Subcutaneous abdominal adipose tissue (tissue), 5 donors: ENCODE measurements at regions not wholly inside any gene's neighbourhood (a gene's known extent, or its start where the extent isn't known, plus 50 kb on each side); places are given as distances from the start of the nearest gene placed in this dataset.
A peak's percentile ranks its signal among the peaks of the same experiment; 100 is the strongest.

Experiments
- H3K27ac ChIP-seq: one replicate; pipeline ENCODE4 v1.7.0; 2013; ENCODE audit warnings: low read depth, mild to moderate bottlenecking, inconsistent platforms, low read length, moderate library complexity
- H3K27me3 ChIP-seq, 5 donors: one replicate each; pipeline ENCODE4 v1.7.0; 2013; ENCODE audit warnings: low read length in 5 of 5, inconsistent platforms in 1 of 5; ENCODE audit not compliant: control insufficient read depth in 5 of 5, insufficient read depth in 4 of 5
- H3K36me3 ChIP-seq, 5 donors: one replicate each; pipeline ENCODE4 v1.7.0; 2013; ENCODE audit warnings: low read length in 5 of 5; ENCODE audit not compliant: control insufficient read depth in 5 of 5, insufficient read depth in 5 of 5
- H3K4me1 ChIP-seq, 5 donors: one replicate each; pipeline ENCODE4 v1.7.0; 2013; ENCODE audit warnings: low read length in 5 of 5, mild to moderate bottlenecking in 3 of 5, moderate library complexity in 1 of 5; ENCODE audit not compliant: control insufficient read depth in 5 of 5, insufficient read depth in 5 of 5
- H3K4me3 ChIP-seq, 5 donors: one replicate each; pipeline ENCODE4 v1.7.0; 2013; ENCODE audit warnings: low read length in 5 of 5, low read depth in 1 of 5
- H3K9ac ChIP-seq, 5 donors: one replicate each; pipeline ENCODE4 v1.7.0; 2013; ENCODE audit warnings: low read length in 5 of 5, mild to moderate bottlenecking in 4 of 5, moderate library complexity in 3 of 5
- H3K9me3 ChIP-seq, 5 donors: one replicate each; pipeline ENCODE4 v1.7.0; 2013; ENCODE audit warnings: low read length in 5 of 5; ENCODE audit not compliant: control insufficient read depth in 5 of 5
- donor health status: healthy.
- donor health status: healthy.
- donor health status: healthy.
- donor health status: healthy.
- donor health status: healthy.

DNA sequence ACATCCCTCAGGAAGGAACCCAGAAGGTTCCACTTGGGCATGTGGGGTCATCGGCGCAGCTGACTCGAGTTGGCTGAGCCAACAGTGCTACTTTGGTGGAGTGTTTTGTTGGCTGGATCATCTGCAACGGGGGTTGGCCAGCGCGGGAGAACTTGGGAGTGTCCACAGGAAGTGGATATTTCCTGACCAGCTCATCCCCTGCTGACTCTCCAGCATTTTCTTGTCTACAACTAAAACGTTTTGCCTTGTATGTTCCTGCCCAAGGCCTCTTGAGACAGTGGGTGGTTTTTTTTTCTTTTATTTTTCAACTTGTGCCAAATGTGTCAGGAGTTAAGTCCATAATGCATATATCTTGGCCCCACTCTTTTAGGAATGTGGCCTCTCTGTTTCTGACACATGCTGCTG lies 208.6 kb downstream of the ZNF365 start:
- no peak overlapping the region for H3K4me3 ChIP-seq
- H3K27ac ChIP-seq, result peak overlapping the region; percentile 66

DNA sequence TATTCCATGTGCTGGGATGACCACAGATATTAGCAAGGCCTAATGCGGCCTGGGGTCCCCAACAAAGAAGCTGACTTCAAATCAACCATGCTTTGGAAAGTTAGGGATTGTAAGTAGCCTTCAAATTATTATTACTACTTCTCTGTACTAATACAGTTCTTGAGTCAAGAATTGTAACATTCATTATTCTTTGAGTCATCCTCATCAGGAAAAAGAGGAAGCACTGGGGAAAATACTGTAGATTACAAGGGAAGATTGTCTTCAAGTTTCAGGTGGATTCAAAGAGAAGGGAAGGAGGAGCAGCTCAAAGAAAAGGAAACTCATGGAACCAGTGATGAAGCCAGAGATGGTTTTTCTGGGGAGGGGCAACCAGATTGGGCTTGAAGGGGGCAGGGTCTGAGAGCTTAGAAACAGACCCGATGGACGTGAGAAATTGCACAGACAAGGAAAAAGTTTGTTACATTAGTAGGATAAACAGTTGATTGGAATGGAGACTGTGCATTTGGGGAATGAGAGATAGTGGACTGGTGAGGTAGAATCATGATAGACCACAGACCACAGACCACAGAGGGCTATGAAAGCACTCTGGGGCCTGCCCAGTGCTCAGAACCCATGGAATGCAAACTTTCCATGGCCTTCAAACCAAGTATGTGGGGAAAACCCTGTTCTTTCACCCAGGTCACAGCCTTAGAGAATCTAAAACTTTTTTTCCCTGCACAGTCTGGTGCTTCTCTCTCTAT lies 209.9 kb downstream of the ZNF365 start:
- Histone ChIP-seq H3K4me3 (no peak overlapping the region), H3K27ac (peak overlapping the region; percentile 45), H3K27me3 (no peaks in the 10 kb centered on the region), H3K4me1 (peaks cover 2 to 41% (median 30%) of the 10 kb centered on the region in 5 donors), H3K9me3 (peaks cover 0 to 4% (median 0%) of the 10 kb centered on the region in 5 donors), H3K36me3 (no peaks in the 10 kb centered on the region), H3K9ac (no peak overlapping the region)

More for the DNA sequence above, 208.6 kb downstream of the ZNF365 start:
- H3K27me3 ChIP-seq, result no peaks in the 10 kb centered on the region
- no peaks in the 10 kb centered on the region for H3K9me3 ChIP-seq
- H3K36me3 ChIP-seq, result no peaks in the 10 kb centered on the region
- no peak overlapping the region for H3K9ac ChIP-seq
- H3K4me1 ChIP-seq, result peaks cover 2 to 41% (median 30%) of the 10 kb centered on the region in 5 donors

DNA sequence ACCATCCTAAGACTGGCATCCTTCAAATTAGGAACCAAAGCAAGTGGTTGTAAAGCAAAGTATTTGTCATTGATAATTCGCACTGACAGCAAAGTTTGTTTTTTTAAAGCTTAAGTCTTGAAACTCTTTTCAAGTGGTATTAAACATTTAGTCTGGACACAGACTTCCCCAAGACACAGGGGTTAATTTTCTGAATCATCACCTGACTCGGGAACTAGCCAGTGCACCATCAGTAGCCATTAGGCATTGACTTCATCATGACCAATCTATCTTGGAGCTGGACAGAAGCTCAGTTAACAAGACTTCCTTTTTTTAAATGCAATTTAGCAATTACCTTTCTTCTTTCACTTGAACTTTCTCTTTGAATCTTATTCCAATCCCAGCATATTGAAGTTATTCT lies 210.6 kb downstream of the ZNF365 start:
- peaks cover 0 to 4% (median 0%) of the 10 kb centered on the region in 5 donors for H3K9me3 ChIP-seq
- peaks cover 2 to 41% (median 30%) of the 10 kb centered on the region in 5 donors for H3K4me1 ChIP-seq
- H3K36me3 ChIP-seq, result no peaks in the 10 kb centered on the region
- H3K4me3 ChIP-seq, result no peak overlapping the region
- no peaks in the 10 kb centered on the region for H3K27me3 ChIP-seq
- peak overlapping the region; percentile 45 for H3K27ac ChIP-seq
- no peak overlapping the region for H3K9ac ChIP-seq

DNA sequence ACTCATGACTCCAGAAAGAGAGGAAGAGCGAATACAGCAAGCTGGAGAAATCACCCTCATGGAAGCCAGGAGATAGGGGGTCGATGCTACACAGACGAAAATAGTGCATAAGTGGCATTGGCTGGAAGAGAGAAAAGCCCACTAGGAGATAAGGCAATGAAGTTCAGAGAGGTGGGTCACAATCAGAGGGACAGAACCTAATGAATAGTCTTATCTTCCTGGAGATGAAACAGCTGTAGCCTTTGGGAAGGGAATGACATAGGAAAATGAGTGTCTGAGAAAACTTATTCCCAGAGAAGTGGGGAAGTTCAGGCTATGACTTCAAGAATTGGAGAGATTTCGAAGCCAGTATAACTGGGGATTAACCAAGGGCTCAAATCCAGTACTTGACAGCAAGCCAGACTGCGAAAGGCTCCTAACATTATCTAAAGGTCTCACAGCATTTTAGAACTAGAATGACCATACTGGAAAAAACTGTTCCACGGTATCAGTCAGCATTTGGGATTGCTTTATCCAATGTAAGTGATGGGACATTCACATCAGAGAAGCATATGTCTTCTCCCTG lies 211.1 kb downstream of the ZNF365 start:
- Histone ChIP-seq H3K27me3 (no peaks in the 10 kb centered on the region), H3K4me1 (peaks cover 2 to 41% (median 30%) of the 10 kb centered on the region in 5 donors), H3K27ac (peak overlapping the region; percentile 45), H3K36me3 (no peaks in the 10 kb centered on the region), H3K9ac (no peak overlapping the region), H3K4me3 (no peak overlapping the region), H3K9me3 (peaks cover 0 to 4% (median 0%) of the 10 kb centered on the region in 5 donors)

DNA sequence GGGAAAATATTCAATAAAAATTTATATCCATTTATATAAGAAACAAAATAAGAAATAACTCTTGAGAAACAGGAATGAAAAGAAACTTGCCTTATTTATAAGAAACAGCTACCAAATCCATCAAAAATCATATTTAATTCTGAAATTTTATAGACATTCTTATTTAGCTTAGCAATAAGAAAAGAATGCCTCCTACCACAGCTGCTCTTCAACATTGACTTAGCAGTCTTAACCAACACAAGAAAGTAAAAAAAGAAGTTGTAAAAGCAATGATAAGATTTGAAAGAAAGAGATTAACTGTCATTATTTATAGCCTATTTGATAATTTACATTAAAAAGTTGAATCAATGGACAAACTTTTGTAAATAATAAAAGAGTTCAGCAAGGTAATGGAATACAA lies 212.8 kb downstream of the ZNF365 start:
- Histone ChIP-seq H3K27ac (no peak overlapping the region), H3K27me3 (no peaks in the 10 kb centered on the region), H3K4me3 (no peak overlapping the region), H3K9me3 (peaks cover 0 to 4% (median 0%) of the 10 kb centered on the region in 5 donors), H3K36me3 (no peaks in the 10 kb centered on the region), H3K9ac (no peak overlapping the region), H3K4me1 (peaks cover 2 to 29% (median 19%) of the 10 kb centered on the region in 5 donors)

DNA sequence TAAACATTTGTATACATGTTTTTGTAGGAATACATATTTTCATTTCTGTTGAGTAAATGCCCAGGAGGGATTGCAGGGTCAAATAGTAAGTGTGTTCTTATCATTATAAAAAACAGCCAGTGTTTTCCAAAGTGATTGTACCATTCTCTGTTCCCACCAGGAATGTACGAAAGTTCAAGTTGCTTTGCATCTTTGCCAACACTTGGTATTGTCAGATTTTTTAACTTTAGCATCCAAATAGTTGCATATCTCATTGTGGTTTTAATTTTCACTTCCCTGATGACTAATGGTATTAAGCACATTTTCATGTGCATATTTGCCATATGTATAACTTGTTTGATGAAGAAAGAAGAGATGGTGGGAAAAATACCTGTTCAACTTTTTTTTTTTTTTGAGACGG lies 213.9 kb downstream of the ZNF365 start:
- no peak overlapping the region for H3K9ac ChIP-seq
- peaks cover 0 to 4% (median 0%) of the 10 kb centered on the region in 5 donors for H3K9me3 ChIP-seq
- no peak overlapping the region for H3K27ac ChIP-seq
- H3K4me1 ChIP-seq, result peaks cover 2 to 18% (median 8%) of the 10 kb centered on the region in 5 donors
- H3K27me3 ChIP-seq, result no peaks in the 10 kb centered on the region
- H3K4me3 ChIP-seq, result no peak overlapping the region
- no peaks in the 10 kb centered on the region for H3K36me3 ChIP-seq

DNA sequence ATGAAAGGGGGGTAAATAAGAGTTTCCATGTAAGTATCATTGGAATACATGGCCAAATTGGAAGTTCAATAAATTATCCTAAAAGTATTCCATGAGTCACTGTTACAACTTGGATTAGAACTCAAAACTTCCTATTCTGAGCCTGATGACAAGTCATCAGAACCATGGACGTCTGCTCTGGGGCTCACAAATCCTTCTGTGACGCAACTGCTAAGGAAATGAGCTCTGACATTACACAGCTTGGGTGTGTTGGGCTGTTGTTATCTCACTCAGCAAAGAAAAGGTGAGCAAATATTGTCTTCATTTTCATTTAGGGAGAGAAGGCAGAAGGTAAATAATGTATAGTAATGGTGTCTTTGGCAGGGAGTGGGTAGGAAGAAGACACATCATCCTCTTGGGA lies 214.8 kb upstream of the ADO start:
- H3K4me1 ChIP-seq, result peaks cover 0 to 5% (median 4%) of the 10 kb centered on the region in 5 donors
- H3K27me3 ChIP-seq, result no peaks in the 10 kb centered on the region
- H3K27ac ChIP-seq, result no peak overlapping the region
- peaks cover 0 to 4% (median 0%) of the 10 kb centered on the region in 5 donors for H3K9me3 ChIP-seq
- H3K4me3 ChIP-seq, result no peak overlapping the region
- H3K36me3 ChIP-seq, result no peaks in the 10 kb centered on the region
- H3K9ac ChIP-seq, result no peak overlapping the region

DNA sequence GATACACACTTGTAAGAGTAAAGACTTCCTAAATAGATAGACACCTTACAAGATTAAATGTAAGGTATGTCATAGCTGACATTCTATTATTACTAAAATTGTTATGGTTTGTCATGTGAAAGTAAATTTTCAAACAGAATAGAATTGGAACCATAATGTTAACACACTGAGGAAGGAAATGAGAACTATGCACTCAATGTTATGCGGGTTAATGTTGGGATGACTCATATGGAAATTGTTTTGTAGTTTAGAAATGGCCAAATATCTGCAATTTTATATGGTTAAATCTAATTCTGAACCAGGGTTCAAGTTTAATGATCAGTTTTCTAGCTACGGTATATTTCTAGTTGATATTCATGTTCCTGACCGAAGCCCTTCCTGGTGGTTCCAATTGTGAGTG lies 214.2 kb upstream of the ADO start:
- Histone ChIP-seq H3K4me1 (peaks cover 0 to 4% (median 0%) of the 10 kb centered on the region in 5 donors), H3K27me3 (no peaks in the 10 kb centered on the region), H3K9ac (no peak overlapping the region), H3K27ac (no peak overlapping the region), H3K9me3 (peaks cover 0 to 4% (median 0%) of the 10 kb centered on the region in 5 donors), H3K4me3 (no peak overlapping the region), H3K36me3 (no peaks in the 10 kb centered on the region)

DNA sequence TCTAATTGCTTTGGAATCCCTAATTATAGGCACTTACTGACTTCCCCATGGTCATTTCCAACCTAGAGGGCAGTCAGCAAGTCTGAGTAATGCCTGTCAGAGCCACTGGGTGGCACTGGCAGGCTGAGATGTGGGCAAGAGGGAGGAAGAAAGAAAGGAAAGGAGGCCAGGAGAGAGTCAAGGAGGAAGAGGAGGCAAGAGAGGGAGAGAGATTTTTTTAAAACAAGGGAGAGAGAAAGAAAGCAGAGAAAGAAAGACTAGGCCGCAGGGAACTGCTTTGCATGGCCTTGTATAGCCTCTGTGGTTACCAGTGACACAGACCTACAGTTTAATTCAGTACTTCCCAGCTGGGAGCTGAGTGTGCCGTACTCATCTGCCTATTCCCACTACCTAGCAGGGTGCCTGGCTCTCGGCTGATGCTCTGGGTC lies 210.4 kb upstream of the ADO start:
- Histone ChIP-seq H3K4me3 (no peak overlapping the region), H3K36me3 (no peaks in the 10 kb centered on the region), H3K4me1 (peaks cover 0 to 4% (median 0%) of the 10 kb centered on the region in 5 donors), H3K9me3 (no peaks in the 10 kb centered on the region), H3K27me3 (no peaks in the 10 kb centered on the region), H3K27ac (no peak overlapping the region), H3K9ac (no peak overlapping the region)

DNA sequence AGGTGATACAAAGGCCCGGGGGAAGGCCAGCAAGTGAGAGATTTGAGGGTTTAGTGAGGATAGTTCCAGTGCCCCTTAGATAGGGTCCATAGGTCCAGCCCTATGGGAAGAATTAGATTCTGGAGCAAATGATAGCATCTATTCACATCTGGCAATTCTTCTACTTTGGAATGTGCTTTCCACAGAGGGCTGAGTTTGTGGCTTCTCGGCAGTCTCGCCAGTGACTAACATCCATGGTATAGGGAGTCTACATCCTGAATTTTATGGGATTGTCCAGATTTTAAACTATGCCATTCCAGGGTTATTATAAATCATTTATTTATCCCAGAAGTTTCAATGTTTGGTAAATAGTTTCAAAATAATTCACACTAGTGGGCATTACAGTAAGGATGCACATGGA lies 207.3 kb upstream of the ADO start:
- Histone ChIP-seq H3K9ac (no peak overlapping the region), H3K27me3 (no peaks in the 10 kb centered on the region), H3K4me3 (no peak overlapping the region), H3K9me3 (peaks cover 0 to 10% (median 5%) of the 10 kb centered on the region in 5 donors), H3K4me1 (peaks cover 0 to 4% (median 0%) of the 10 kb centered on the region in 5 donors), H3K36me3 (no peaks in the 10 kb centered on the region), H3K27ac (no peak overlapping the region)
